ENCODE measurements at regions not wholly inside any gene's neighbourhood (a gene's known extent, or its start where the extent isn't known, plus 50 kb on each side); places are given as distances from the start of the nearest gene placed in this dataset.

DNA sequence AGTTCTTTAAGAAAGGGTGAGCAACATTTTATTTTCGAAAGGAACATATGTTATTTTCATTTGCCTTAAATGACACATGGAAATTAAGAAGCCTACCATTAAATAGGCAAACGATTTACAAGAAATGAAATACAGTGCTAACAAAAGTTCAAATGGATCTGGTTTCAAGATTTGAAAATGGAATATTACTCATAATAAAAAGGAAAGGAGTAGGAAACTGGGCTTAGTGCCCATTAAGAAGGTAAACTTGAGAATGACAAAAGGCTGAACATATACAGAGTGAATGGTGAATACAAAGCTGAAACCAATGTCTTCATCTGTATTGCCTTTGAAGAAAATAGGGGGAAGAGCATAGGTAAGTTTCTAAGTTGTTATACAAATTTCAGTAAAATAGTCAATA lies 974.2 kb upstream of the C9orf72 start:
- intact Hi-C loops (cut with micrococcal nuclease) = no loop called here
- TF ChIP-seq, protein P1, sequence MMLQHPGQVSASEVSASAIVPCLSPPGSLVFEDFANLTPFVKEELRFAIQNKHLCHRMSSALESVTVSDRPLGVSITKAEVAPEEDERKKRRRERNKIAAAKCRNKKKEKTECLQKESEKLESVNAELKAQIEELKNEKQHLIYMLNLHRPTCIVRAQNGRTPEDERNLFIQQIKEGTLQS (IDR thresholded peaks at IDR 0.05) = no peak
- TF ChIP-seq CEBPB (IDR thresholded peaks at IDR 0.05; ENCODE audit: low read depth) (no peak), JUND (IDR thresholded peaks at IDR 0.05) (no peak), POLR2AphosphoS5 (IDR thresholded peaks at IDR 0.05; ENCODE audit: low read depth, low read length) (no peak), CBX3 (IDR thresholded peaks at IDR 0.05; ENCODE audit: low read depth) (no peak), EZH2 (IDR thresholded peaks at IDR 0.05) (no peak), ZNF274 (IDR thresholded peaks at IDR 0.05; ENCODE audit: low read depth, low read length) (no peak), EGR1 (IDR thresholded peaks at IDR 0.05; ENCODE audit: low read depth) (no peak), SIN3A (IDR thresholded peaks at IDR 0.05; ENCODE audit: low read depth) (no peak)
- TF ChIP-seq, protein P2, sequence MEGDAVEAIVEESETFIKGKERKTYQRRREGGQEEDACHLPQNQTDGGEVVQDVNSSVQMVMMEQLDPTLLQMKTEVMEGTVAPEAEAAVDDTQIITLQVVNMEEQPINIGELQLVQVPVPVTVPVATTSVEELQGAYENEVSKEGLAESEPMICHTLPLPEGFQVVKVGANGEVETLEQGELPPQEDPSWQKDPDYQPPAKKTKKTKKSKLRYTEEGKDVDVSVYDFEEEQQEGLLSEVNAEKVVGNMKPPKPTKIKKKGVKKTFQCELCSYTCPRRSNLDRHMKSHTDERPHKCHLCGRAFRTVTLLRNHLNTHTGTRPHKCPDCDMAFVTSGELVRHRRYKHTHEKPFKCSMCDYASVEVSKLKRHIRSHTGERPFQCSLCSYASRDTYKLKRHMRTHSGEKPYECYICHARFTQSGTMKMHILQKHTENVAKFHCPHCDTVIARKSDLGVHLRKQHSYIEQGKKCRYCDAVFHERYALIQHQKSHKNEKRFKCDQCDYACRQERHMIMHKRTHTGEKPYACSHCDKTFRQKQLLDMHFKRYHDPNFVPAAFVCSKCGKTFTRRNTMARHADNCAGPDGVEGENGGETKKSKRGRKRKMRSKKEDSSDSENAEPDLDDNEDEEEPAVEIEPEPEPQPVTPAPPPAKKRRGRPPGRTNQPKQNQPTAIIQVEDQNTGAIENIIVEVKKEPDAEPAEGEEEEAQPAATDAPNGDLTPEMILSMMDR (IDR thresholded peaks at IDR 0.05 in 2 of 3, conservative IDR thresholded peaks at IDR 0.05 in 1 of 3; ENCODE audit: borderline replicate concordance in 1 of 3, insufficient read depth in 1 of 3, low read depth in 2 of 3, low read length in 2 of 3) = no peak
- TF ChIP-seq, protein P3, sequence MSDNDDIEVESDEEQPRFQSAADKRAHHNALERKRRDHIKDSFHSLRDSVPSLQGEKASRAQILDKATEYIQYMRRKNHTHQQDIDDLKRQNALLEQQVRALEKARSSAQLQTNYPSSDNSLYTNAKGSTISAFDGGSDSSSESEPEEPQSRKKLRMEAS (IDR thresholded peaks at IDR 0.05) = no peak
- CTCF ChIA-PET = no interaction called here
- ATAC-seq = no peak
- Histone ChIP-seq H3K4me2 (ENCODE audit: low read length) (no peak overlapping the region), H2AFZ (ENCODE audit: low read depth, low read length, poor library complexity, severe bottlenecking) (no peak overlapping the region), H3K9me3 (ENCODE audit: control insufficient read depth in 1 of 2, insufficient read depth in 1 of 2, low read depth in 1 of 2, low read length in 2 of 2) (0 out of 4 replicates have a peak, but pooled peaks cover 0 to 6% of the 10 kb centered on the region in 2 experiments), H3K9ac (ENCODE audit: low read length) (no peak overlapping the region), H4K20me1 (ENCODE audit: insufficient read depth) (no peaks in the 10 kb centered on the region; the same call in 1 of the 2 replicates), H3K27me3 (ENCODE audit: insufficient read depth, low read length) (no peaks in the 10 kb centered on the region), H3K9me2 (ENCODE audit: insufficient read depth) (no peaks in the 10 kb centered on the region), H3K79me2 (ENCODE audit: insufficient read depth, low read length) (no peaks in the 10 kb centered on the region), H3K4me1 (ENCODE audit: control insufficient read depth in 1 of 2, insufficient read depth in 2 of 2, low read length in 2 of 2) (no peaks in the 10 kb centered on the region), H3K4me3 (replicated peaks in 1 of 2; ENCODE audit: low read depth in 1 of 2, low read length in 2 of 2) (no peak overlapping the region), H3K27ac (ENCODE audit: low read depth, low read length) (no peak overlapping the region), H3K36me3 (ENCODE audit: control insufficient read depth in 1 of 2, insufficient read depth in 2 of 2, low read length in 2 of 2) (no peaks in the 10 kb centered on the region)
- RAD21 ChIA-PET (ENCODE audit: low non-redundant PET in 1 of 2, low total read pairs in 2 of 2, uncharacterized antibody in 2 of 2, unreplicated experiment in 2 of 2) = no interaction called here
- no peak for DNase-seq (ENCODE audit: low read depth, low spot score)
- no TSS peak for BruUV-seq (replicated peaks)
- POLR2A ChIA-PET = interaction anchor here (0.6 kb wide), 1 partner anchor 1374 kb away, joined by 3 read pairs; no protein-coding TSS in a partner anchor
